Caco-2 (cell line): ENCODE measurements at regions not wholly inside any gene's neighbourhood (a gene's known extent, or its start where the extent isn't known, plus 50 kb on each side); places are given as distances from the start of the nearest gene placed in this dataset.

Experiments used
- BruUV-seq: library from RNA; stranded (reverse); fragments of 400-500 nt; replicated peaks from 2 replicates; lab custom pipeline; 2021; lab: Mats Ljungman, UMichigan
- CTCF ChIA-PET: fragments of 300-600 bp; sonication (Branson Sonifier 250); formaldehyde crosslinking; loops from one replicate; lab custom pipeline; 2022; ENCODE audit warnings: antibody characterized with exemption; lab: Charles Lee
- POLR2A ChIA-PET: fragments of 300-600 bp; sonication (Branson Sonifier 250); formaldehyde crosslinking; loops from one replicate; lab custom pipeline; 2022; ENCODE audit warnings: antibody characterized with exemption; lab: Charles Lee
- DNase-seq, 2 experiments: peaks; one replicate each; pipeline versions ENCODE4 v3.0.0 to v3.0.0-alpha.2; 2020 to 2022
- H3K27me3 ChIP-seq: replicated peaks from 2 replicates; pipeline ENCODE4 v1.6.0; 2011; ENCODE audit warnings: low read length; ENCODE audit not compliant: control insufficient read depth, insufficient read depth
- H3K36me3 ChIP-seq: 2 replicates; pipeline ENCODE4 v1.5.1; 2011; ENCODE audit warnings: low read length; ENCODE audit not compliant: control insufficient read depth, insufficient read depth
- H3K4me1 ChIP-seq: fragments of 250-450 bp; sonication (Bioruptor Pico); 2 replicates; pipeline ENCODE4 v1.5.1; 2020; ENCODE audit warnings: mild to moderate bottlenecking
- H3K4me3 ChIP-seq: 2 replicates; pipeline ENCODE4 v1.5.1; 2011; ENCODE audit warnings: low read depth, mild to moderate bottlenecking, control low read depth, low read length
- H3K9me3 ChIP-seq: fragments of 250-450 bp; sonication (Bioruptor Pico); 2 replicates; pipeline ENCODE4 v1.5.1; 2020; ENCODE audit warnings: mild to moderate bottlenecking, moderate library complexity
- H3K27ac Mint-ChIP-seq: one replicate; pipeline ENCODE4 v1.8.0; 2022; ENCODE audit warnings: mixed read lengths; ENCODE audit not compliant: unreplicated experiment
- H3K27me3 Mint-ChIP-seq: one replicate; pipeline ENCODE4 v1.8.0; 2022; ENCODE audit warnings: mixed read lengths; ENCODE audit not compliant: insufficient read depth, unreplicated experiment
- H3K36me3 Mint-ChIP-seq: one replicate; pipeline ENCODE4 v1.8.0; 2022; ENCODE audit warnings: mild to moderate bottlenecking, mixed read lengths; ENCODE audit not compliant: insufficient read depth, unreplicated experiment
- H3K4me1 Mint-ChIP-seq: one replicate; pipeline ENCODE4 v1.8.0; 2022; ENCODE audit warnings: low read depth, mixed read lengths; ENCODE audit not compliant: unreplicated experiment
- H3K4me3 Mint-ChIP-seq: one replicate; pipeline ENCODE4 v1.8.0; 2022; ENCODE audit warnings: mild to moderate bottlenecking, moderate library complexity, mixed read lengths; ENCODE audit not compliant: unreplicated experiment
- H3K9me3 Mint-ChIP-seq: one replicate; pipeline ENCODE4 v1.8.0; 2022; ENCODE audit warnings: mixed read lengths; ENCODE audit not compliant: unreplicated experiment
- CTCF ChIP-seq, 2 experiments: fragments of 200-600 bp in 1 of 2; IDR thresholded peaks; 1 replicate in 1 of 2; 2 replicates in 1 of 2; pipeline versions ENCODE4 v1.5.1 to v1.8.0; 2011 to 2022; ENCODE audit warnings: antibody characterized with exemption in 1 of 2, control low read depth in 1 of 2, inconsistent platforms in 1 of 2, low read depth in 1 of 2, low read length in 1 of 2, mild to moderate bottlenecking in 1 of 2, moderate library complexity in 1 of 2; ENCODE audit not compliant: insufficient read depth in 1 of 2, severe bottlenecking in 1 of 2, unreplicated experiment in 1 of 2
- intact Hi-C: fragments of 100-400 bp; cut with micrococcal nuclease; formaldehyde crosslinking; loops from one replicate; pipeline ENCODE4 v1.10.0; 2022; ENCODE audit not compliant: unreplicated experiment

- H3K27ac Mint-ChIP-seq: no peak overlapping the region
- no peaks in the 10 kb centered on the region for H3K27me3 ChIP-seq
- DNase-seq: no peak
- no TSS peak for BruUV-seq
- no peaks in the 10 kb centered on the region for H3K9me3 Mint-ChIP-seq
- no peak for TF ChIP-seq CTCF (IDR thresholded peaks at IDR 0.05; ENCODE audit: insufficient read depth in 1 of 2, low read depth in 1 of 2, low read length in 1 of 2, severe bottlenecking in 1 of 2, unreplicated experiment in 1 of 2)
- no peaks in the 10 kb centered on the region for H3K36me3 Mint-ChIP-seq
- H3K4me1 Mint-ChIP-seq: no peaks in the 10 kb centered on the region
- H3K9me3 ChIP-seq: no peaks in the 10 kb centered on the region
- peaks cover 6% of the 10 kb centered on the region for H3K27me3 Mint-ChIP-seq
- no peaks in the 10 kb centered on the region for H3K4me1 ChIP-seq
- ChIA-PET POLR2A (no interaction called here), CTCF (no interaction called here)
- no peak overlapping the region for H3K4me3 Mint-ChIP-seq
- intact Hi-C loops: no loop called here
- no peaks in the 10 kb centered on the region for H3K36me3 ChIP-seq
- H3K4me3 ChIP-seq: no peak overlapping the region
Measured at GRCh38 chr5:108653201-108653600, 94.5 kb upstream of the FER start.

- Histone ChIP-seq H3K27me3 (no peaks in the 10 kb centered on the region), H3K9me3 (no peaks in the 10 kb centered on the region), H3K36me3 (no peaks in the 10 kb centered on the region), H3K4me1 (no peaks in the 10 kb centered on the region), H3K4me3 (no peak overlapping the region)
- DNase-seq: no peak
- intact Hi-C loops: no loop called here
- ChIA-PET POLR2A (no interaction called here), CTCF (no interaction called here)
- BruUV-seq: no TSS peak
- Mint-ChIP-seq H3K9me3 (peaks cover 10% of the 10 kb centered on the region), H3K27ac (no peak overlapping the region), H3K27me3 (peaks cover 3% of the 10 kb centered on the region), H3K36me3 (no peaks in the 10 kb centered on the region), H3K4me1 (no peaks in the 10 kb centered on the region), H3K4me3 (no peak overlapping the region)
- TF ChIP-seq CTCF (IDR thresholded peaks at IDR 0.05; ENCODE audit: insufficient read depth in 1 of 2, low read depth in 1 of 2, low read length in 1 of 2, severe bottlenecking in 1 of 2, unreplicated experiment in 1 of 2): no peak
Measured at GRCh38 chr5:108650997-108651396, 96.7 kb upstream of the FER start.

- intact Hi-C loops: no loop called here
- Mint-ChIP-seq H3K27ac (no peak overlapping the region), H3K9me3 (peaks cover 10% of the 10 kb centered on the region), H3K4me1 (no peaks in the 10 kb centered on the region), H3K27me3 (peaks cover 3% of the 10 kb centered on the region), H3K4me3 (no peak overlapping the region), H3K36me3 (no peaks in the 10 kb centered on the region)
- ChIA-PET POLR2A (no interaction called here), CTCF (no interaction called here)
- Histone ChIP-seq H3K9me3 (no peaks in the 10 kb centered on the region), H3K36me3 (no peaks in the 10 kb centered on the region), H3K4me1 (no peaks in the 10 kb centered on the region), H3K4me3 (no peak overlapping the region), H3K27me3 (no peaks in the 10 kb centered on the region)
- BruUV-seq: no TSS peak
- DNase-seq: no peak
- no peak for TF ChIP-seq CTCF (IDR thresholded peaks at IDR 0.05; ENCODE audit: insufficient read depth in 1 of 2, low read depth in 1 of 2, low read length in 1 of 2, severe bottlenecking in 1 of 2, unreplicated experiment in 1 of 2)
Measured at GRCh38 chr5:108649646-108650045, 98.1 kb upstream of the FER start.
